SK-N-MC (cell line): ENCODE measurements at regions not wholly inside any gene's neighbourhood (a gene's known extent, or its start where the extent isn't known, plus 50 kb on each side); places are given as distances from the start of the nearest gene placed in this dataset.

Source experiments
- DNase-seq: peaks from one replicate; pipeline ENCODE4 v3.0.0-alpha.2; 2011; ENCODE audit warnings: low read depth, low spot score
- H3K27ac ChIP-seq: fragments of 200-600 bp; sonication (generic); 2 replicates; pipeline ENCODE4 v1.5.1; 2016; ENCODE audit warnings: mixed run types
- H3K36me3 ChIP-seq: fragments of 200-600 bp; sonication (generic); 2 replicates; pipeline ENCODE4 v1.6.1; 2017; ENCODE audit warnings: antibody characterized with exemption, low read length, mixed read lengths; ENCODE audit not compliant: insufficient read depth
- H3K4me3 ChIP-seq: fragments of 200-600 bp; sonication (generic); 2 replicates; pipeline ENCODE4 v1.5.1; 2016
- H3K9ac ChIP-seq: fragments of 200-600 bp; sonication (generic); 2 replicates; pipeline ENCODE4 v1.8.0; 2017; ENCODE audit warnings: mixed run types, mixed read lengths; ENCODE audit not compliant: insufficient read length
- H3K9me3 ChIP-seq: fragments of 200-600 bp; sonication (generic); 2 replicates; pipeline ENCODE4 v1.6.1; 2017; ENCODE audit warnings: low read depth, mild to moderate bottlenecking, antibody characterized with exemption, low read length, moderate library complexity, mixed read lengths
- EZH2 ChIP-seq: fragments of 200-600 bp; sonication (generic); IDR thresholded peaks from one replicate; pipeline ENCODE4 v1.6.1; 2017; ENCODE audit warnings: antibody characterized with exemption
- FOXP2 ChIP-seq: optimal IDR thresholded peaks from 2 replicates; pipeline ENCODE3; 2011; ENCODE audit warnings: mild to moderate bottlenecking, moderate library complexity; ENCODE audit not compliant: insufficient read depth; ENCODE audit errors: extremely low read length, control extremely low read depth
- POLR2AphosphoS5 ChIP-seq: IDR thresholded peaks from 2 replicates; pipeline ENCODE4 v1.6.1; 2012; ENCODE audit warnings: mild to moderate bottlenecking, low read depth, low read length, borderline replicate concordance

DNA sequence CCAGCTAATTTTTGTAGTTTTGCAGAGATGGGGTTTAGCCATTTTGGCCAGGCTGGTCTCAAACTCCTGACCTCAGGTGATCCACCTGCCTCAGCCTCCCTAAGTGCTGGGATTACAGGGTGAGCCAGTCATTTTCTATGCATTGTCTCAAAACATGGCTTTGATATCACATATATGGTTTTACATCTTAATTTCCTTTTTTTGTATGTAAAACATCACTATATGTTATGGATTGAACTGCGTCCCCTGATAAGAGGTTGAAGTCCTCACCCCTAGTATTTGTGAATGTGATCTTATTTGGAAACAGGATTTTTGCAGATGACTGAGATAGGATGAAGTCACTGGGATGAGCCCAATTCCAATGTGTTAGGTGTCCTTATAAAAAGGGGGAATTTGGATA is 89.8 kb upstream of the MYCN start:
- no peak for DNase-seq
- TF ChIP-seq EZH2 (no peak), POLR2AphosphoS5 (no peak)
- H3K4me3 ChIP-seq, result no peak overlapping the region
- no peaks in the 10 kb centered on the region for H3K9me3 ChIP-seq
- no peak overlapping the region for H3K27ac ChIP-seq
- no peaks in the 10 kb centered on the region for H3K36me3 ChIP-seq
- H3K9ac ChIP-seq, result no peak overlapping the region

DNA sequence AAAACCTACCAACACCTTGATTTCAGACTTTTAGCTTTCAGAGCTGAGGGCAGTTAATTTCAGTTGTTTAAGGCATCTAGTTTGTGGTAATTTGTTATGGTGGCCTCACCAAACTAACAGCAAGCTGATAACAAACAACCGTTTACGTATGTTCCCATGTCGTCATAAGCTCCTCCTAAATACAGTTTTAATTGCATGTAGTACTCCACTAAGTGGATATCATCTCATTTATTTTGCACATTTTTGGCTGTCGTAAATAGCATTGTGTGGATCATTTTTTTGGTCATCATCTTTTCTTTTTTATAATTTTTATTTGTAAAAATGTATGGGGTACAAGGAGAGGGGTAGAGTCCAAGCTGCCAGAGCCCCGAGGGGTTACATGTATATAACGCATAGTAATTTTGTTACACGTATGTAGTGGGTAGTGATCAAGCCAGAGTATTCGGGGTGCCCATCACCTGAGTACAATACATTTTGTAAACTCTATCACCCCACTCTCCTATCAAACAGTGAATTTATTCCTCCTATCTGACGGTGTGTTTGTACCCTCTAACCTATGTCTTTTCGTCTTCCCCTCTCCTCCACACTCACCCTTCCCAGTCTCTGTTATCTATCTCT is 89.2 kb upstream of the MYCN start:
- no peak overlapping the region for H3K9ac ChIP-seq
- no peaks in the 10 kb centered on the region for H3K36me3 ChIP-seq
- H3K9me3 ChIP-seq, result no peaks in the 10 kb centered on the region
- H3K4me3 ChIP-seq, result no peak overlapping the region
- DNase-seq, result no peak
- no peak for TF ChIP-seq EZH2
- TF ChIP-seq FOXP2, result no peak
- TF ChIP-seq POLR2AphosphoS5, result no peak
- no peak overlapping the region for H3K27ac ChIP-seq

DNA sequence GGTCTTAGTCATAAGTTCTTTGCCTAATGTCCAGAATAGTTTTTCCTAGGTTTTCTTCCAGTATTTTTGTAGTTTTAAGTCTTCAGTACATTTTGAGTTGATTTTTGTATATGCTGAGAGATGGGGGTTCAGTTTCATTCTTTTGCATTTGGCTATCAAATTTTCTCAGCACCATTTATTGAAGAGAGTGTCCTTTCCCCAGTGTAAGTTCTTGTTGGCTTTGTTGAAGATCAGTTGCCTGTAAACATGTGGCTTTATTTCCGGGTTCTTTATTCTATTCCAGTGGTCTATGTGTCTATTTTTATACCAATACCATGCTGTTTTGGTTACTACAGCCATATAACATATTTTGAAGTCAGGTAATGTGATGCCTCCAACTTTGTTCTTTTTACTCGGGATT is 87.5 kb upstream of the MYCN start:
- H3K9me3 ChIP-seq, result no peaks in the 10 kb centered on the region
- no peak overlapping the region for H3K27ac ChIP-seq
- no peaks in the 10 kb centered on the region for H3K36me3 ChIP-seq
- H3K9ac ChIP-seq, result no peak overlapping the region
- no peak for DNase-seq
- no peak overlapping the region for H3K4me3 ChIP-seq
- TF ChIP-seq FOXP2, result no peak
- TF ChIP-seq POLR2AphosphoS5, result no peak

DNA sequence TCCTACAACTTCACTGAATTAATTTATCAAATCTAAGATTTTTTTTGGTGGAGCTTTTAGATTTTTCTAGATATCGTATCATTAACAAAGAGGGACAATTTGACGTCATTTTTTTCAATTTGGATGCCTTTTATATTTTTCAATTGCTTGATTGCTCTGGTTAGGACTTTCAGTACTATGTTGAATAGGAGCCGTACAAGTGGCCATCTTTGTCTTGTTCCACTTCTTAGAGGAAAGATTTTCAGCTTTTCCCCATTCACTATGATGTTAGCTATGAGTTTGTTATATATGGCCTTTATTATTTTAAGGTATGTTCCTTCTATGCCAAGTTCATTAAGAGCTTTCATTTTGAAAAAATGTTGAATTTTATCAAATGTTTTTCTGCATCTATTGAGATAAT is 86.4 kb upstream of the MYCN start:
- Histone ChIP-seq H3K9me3 (no peaks in the 10 kb centered on the region), H3K36me3 (no peaks in the 10 kb centered on the region), H3K9ac (no peak overlapping the region), H3K4me3 (no peak overlapping the region), H3K27ac (no peak overlapping the region)
- TF ChIP-seq EZH2 (no peak), POLR2AphosphoS5 (no peak), FOXP2 (no peak)
- no peak for DNase-seq

DNA sequence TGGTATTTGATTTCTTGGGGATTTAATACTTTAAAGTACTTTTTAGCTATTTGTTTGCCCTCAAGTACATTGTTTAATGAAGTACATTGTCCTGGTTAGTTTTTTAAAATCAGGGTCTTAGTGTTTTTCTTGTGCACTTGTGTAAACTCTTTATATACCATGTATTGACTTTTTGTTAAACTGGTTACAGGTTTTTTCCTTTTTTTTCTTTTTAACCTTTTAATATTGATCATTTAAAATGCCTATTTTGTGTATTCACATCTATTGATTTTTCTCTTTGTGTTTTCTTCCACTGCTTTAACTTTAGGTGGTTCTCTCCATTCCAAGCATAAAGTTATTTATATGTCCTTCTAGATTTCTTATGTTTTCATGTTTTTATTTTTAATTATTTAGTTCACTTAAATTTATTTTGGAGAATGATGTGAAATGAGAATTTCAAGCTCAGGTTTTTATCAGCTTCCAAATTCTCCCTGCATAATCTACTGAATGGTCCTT is 84.5 kb upstream of the MYCN start:
- no peak overlapping the region for H3K27ac ChIP-seq
- H3K36me3 ChIP-seq, result no peaks in the 10 kb centered on the region
- TF ChIP-seq FOXP2 (no peak), EZH2 (no peak), POLR2AphosphoS5 (no peak)
- no peak overlapping the region for H3K9ac ChIP-seq
- no peaks in the 10 kb centered on the region for H3K9me3 ChIP-seq
- no peak overlapping the region for H3K4me3 ChIP-seq
- DNase-seq, result no peak

DNA sequence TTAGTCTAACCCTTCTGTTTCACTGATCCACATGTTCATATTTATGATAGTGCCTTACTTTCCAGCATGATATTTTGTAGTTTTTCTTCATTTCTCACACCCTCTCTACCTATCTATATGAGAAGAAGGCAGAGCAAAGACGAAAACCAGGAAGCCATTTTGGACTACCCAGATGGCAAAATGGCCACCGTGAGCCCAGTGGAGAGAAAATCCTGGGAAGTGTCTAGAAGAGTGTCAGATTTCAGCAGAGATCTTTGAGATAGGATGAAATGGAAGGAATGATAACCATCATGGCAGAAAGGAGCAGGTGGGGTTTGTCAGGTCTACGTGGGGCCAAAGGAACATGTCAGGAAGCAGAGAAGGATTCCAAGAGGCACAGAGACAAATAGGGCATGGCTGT is 84.0 kb upstream of the MYCN start:
- DNase-seq, result no peak
- Histone ChIP-seq H3K9ac (no peak overlapping the region), H3K36me3 (no peaks in the 10 kb centered on the region), H3K27ac (no peak overlapping the region), H3K4me3 (no peak overlapping the region), H3K9me3 (no peaks in the 10 kb centered on the region)
- TF ChIP-seq POLR2AphosphoS5 (no peak), EZH2 (no peak), FOXP2 (no peak)

DNA sequence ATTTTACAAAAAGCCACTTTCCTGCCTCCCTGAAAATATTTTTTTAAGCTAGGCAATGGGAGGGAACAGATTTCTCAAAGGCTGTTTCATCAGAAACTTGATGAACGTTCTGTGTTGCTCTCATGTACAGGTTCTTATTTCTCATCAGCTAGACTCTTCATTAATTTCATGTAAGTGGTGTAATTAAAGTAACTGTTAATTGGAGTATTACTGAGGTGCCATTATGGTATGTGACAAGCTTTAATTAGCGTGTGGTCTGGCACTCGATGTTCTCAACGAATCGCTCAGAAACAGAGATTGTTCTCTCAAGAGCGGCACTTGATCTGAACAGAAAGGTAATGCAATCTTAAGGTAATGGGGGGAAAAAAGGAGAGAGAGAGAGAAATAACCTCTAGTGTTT is 81.9 kb upstream of the MYCN start:
- DNase-seq, result no peak
- Histone ChIP-seq H3K4me3 (no peak overlapping the region), H3K36me3 (no peaks in the 10 kb centered on the region), H3K9ac (no peak overlapping the region), H3K27ac (no peak overlapping the region), H3K9me3 (no peaks in the 10 kb centered on the region)
- TF ChIP-seq POLR2AphosphoS5 (no peak), EZH2 (no peak), FOXP2 (no peak)

DNA sequence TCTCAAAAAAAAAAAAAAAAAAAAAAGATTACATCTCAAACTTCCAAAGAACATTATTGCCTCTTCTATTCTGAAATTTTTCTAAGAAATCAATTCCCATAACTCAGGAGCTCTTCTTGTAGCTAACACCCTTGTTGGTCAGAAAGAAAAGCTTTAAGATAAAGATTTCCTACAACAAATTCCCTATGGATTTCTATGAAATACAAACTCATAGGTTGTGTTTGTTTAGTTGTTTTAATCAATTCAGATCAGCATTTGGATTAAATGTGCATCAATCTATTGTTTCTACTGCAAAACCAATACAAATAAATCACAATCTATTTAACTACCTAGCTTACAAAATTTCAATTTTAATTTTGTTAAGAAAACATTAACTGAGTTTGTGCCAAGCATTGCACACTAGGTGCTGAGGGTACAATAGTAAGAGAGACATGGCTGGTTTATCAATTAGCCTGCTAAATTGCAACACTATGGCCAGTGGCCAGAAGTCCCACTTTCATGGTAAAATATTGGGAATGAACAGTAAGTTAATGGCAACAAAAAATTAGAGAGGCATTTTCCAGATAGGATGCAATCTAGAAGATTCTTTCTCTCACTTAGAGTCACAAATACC is 80.2 kb upstream of the MYCN start:
- DNase-seq, result no peak
- H3K27ac ChIP-seq, result no peak overlapping the region
- H3K9me3 ChIP-seq, result no peaks in the 10 kb centered on the region
- no peak overlapping the region for H3K9ac ChIP-seq
- H3K4me3 ChIP-seq, result no peak overlapping the region
- no peak for TF ChIP-seq EZH2
- TF ChIP-seq POLR2AphosphoS5, result no peak
- no peak for TF ChIP-seq FOXP2
- no peaks in the 10 kb centered on the region for H3K36me3 ChIP-seq

DNA sequence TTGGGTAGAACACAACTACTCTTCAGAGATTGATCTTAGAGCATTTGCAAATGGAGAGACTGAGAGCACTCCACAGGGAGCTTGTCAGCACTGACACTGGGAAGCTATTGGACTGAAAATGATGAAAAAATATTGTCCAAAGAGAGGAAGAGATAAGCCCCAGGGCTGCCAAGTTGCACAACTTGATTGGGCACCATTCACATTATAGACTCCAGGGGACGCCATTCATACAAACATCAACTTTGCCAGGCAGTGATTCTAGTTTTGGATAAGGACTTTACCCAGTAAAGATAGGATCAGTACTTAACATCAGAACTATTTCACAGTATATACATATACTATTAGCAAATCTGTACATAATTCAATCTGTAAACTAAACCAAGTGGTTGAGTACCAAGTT is 79.6 kb upstream of the MYCN start:
- Histone ChIP-seq H3K4me3 (no peak overlapping the region), H3K27ac (no peak overlapping the region), H3K9ac (no peak overlapping the region), H3K36me3 (no peaks in the 10 kb centered on the region), H3K9me3 (no peaks in the 10 kb centered on the region)
- DNase-seq, result no peak
- TF ChIP-seq POLR2AphosphoS5 (no peak), FOXP2 (no peak), EZH2 (no peak)

DNA sequence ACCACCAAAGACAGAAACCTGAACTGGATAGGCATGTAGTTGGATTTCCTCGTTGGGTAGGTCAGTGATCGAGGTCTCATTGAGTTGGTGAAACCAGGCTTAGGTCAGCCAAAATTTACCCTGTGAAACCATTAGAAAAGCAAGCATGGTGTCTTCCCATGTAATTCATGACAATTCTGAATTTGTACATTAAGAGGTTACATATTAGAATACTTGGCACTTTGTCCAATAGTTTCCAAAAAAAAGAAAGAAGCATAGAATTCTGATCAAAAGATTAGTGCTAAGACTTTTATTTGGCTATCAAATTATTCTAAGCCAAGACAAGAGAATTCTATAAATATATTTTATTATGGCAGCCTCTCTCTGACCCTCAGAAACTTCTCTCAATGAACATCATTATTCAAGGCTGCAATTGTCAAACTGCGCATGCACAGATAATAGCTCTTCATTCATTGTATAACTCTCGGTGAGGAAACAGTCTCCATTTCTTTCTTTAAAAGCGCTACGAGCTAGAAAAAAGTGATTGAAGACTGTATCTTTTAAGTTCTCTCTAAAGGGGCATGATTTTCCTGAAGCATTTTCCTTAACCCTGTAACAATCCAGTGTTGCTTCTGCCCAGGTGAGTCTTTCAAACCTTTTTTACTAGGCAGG is 79.1 kb upstream of the MYCN start:
- Histone ChIP-seq H3K36me3 (no peaks in the 10 kb centered on the region), H3K4me3 (no peak overlapping the region), H3K9ac (no peak overlapping the region), H3K9me3 (no peaks in the 10 kb centered on the region), H3K27ac (no peak overlapping the region)
- no peak for TF ChIP-seq FOXP2
- no peak for TF ChIP-seq POLR2AphosphoS5
- no peak for TF ChIP-seq EZH2
- DNase-seq, result no peak
